C4-2B (cell line): ENCODE measurements at regions not wholly inside any gene's neighbourhood (a gene's known extent, or its start where the extent isn't known, plus 50 kb on each side); places are given as distances from the start of the nearest gene placed in this dataset.

ENCODE experiments used
- CTCF ChIP-seq: fragments of 450-650 bp; conservative IDR thresholded peaks from 2 replicates; pipeline ENCODE4 v1.5.1; 2017; ENCODE audit warnings: mild to moderate bottlenecking
- ZFX ChIP-seq: fragments of 450-650 bp; IDR thresholded peaks from 2 replicates; pipeline ENCODE4 v1.6.1; 2017

GRCh38 chr5:89991592-89991991 is 418.0 kb downstream of the CETN3 start:
- TF ChIP-seq CTCF (no peak), ZFX (no peak)
